ENCODE measurements at regions not wholly inside any gene's neighbourhood (a gene's known extent, or its start where the extent isn't known, plus 50 kb on each side); places are given as distances from the start of the nearest gene placed in this dataset.

DNA sequence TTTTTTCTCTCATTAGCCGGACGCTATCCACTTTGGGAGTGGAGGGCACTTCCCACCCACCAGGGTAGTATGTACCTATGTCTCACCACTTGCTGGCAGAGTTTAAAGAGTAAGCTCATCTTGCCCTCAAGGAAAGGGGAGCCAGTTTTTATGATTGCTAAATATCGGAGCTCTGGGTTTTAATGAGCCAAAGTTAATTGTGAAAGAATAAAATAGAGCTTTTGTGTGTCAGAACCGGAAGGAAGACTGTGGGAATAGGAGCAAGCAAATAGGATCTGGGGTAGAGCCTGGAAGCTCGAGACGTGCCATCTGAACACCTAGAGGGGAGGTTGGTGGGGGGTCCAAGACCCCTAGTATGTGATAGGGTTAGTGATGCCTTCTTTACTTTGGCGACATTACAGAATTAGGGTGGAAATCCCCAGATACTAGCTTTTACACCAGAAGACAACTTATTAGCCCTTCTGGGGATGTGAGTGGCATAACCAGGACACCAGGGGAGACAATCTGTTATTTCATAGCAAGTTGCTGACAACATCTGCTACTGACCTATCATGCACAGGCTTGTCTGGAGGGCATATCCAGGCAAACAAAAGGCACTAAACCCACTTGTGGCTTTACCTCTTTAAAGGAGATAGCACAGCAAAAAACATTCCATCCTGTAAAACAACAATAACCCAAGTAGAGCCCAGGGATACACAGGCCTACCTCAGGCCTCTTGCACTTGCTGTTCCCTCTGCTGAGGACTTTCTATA lies 333.8 kb downstream of the ZNF621 start:
- no peak for DNase-seq (ENCODE audit: low spot score)

DNA sequence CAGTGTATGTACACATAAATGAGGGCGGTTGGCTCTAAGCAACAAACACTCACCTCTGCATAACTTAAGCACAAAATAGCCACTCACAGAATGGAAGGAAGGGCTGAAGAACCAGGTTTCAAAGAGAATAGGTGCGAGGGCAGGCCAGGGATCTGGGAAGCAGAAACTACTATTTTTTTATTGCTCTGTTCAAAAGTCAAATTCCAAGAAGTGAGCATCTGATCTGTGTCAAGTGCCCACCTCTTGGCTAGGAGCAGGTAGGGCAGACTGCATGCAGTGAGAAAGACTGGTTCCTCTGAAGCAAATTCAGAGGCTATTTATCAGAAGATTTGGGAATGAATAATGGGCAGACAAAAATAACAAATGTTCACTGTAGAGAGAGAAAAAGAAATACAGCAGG lies 336.4 kb upstream of the CTNNB1 start:
- DNase-seq (ENCODE audit: low spot score) = no peak

DNA sequence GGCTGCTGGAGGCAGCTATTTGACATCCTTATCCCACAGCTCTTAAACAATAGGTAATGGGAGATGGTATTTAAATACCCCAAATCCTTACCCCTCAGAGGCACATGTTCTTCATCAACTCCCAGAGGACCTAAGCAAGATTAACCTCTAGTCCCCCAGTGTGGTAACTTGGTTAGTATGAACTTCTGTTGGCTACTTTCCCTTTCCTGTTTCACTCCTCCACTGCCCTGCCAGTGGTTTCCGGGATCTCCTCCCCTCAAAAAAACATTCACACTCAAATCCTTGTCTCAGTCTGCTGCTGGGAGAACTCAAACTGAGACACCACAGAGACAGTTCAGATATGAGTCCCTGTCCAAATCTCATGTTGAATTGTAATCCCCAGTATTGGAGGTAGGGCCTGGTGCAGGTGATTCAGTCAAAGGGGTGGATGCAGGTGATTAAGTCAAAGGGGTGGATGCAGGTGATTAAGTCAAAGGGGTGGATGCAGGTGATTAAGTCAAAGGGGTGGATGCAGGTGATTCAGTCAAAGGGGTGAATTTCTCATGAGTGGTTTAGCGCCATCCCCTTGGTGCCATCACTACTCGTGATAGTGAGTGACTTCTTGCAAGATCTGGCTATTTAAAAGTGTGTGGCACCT lies 335.0 kb upstream of the CTNNB1 start:
- no peak for DNase-seq (ENCODE audit: low spot score)

DNA sequence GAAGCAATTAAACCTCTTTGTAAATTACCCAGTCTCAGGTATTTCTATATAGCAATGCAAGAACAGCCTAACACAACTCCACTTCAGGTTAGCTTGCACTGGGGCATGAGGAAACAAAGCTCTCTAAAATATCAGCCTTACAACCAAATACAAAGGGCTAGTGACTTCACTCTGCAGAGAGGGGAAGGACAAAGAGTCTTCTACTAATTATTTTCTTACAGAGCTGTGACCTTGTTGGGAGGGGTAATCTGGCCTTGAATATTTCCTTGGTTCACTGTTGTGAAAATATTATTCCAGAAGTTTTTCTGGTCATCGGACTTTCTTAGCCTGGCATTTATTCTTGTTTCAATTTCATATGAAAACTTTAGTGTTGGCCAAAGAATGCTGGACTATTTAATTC lies 334.4 kb upstream of the CTNNB1 start:
- no peak for DNase-seq (ENCODE audit: low spot score)

DNA sequence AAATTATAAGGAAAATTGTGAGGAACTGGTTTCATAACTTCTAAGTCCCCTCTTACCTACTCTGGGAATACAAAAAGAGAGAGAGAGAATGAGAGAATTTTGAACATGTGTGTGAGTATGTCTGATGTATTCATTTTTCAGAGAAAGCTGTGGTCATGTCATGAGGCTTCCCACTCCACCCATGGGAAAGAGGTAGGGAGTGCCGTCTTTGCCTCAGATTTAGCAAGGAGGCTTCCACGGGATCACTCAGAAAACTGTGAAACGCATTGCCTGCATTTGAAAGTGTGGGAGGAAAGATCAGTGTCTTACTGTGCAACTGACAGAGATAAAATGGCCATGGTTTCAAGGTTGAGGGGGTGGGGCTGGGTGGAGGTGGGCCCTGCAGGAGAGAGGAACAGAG lies 331.5 kb upstream of the CTNNB1 start:
- no peak for DNase-seq (ENCODE audit: low spot score)

DNA sequence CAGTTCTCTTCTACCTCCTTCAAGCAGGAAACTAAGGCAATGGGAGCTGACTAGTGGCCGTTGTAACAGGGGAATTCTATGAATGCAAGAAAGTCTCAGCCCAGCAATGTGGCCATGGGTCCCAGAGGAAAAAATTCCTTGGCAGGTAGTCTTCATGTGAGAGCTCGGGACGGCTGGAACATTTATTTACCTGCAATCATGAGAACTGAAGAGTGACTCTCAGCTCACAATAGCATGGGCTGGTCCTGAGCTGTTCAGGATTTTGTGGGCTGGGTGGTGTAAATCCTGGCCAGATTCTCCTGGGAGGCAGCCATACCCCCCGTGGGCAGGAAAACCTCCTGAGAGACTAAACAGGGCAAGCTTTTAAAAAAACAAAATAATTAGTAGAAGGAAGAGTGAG lies 330.3 kb upstream of the CTNNB1 start:
- no peak for DNase-seq (ENCODE audit: low spot score)

DNA sequence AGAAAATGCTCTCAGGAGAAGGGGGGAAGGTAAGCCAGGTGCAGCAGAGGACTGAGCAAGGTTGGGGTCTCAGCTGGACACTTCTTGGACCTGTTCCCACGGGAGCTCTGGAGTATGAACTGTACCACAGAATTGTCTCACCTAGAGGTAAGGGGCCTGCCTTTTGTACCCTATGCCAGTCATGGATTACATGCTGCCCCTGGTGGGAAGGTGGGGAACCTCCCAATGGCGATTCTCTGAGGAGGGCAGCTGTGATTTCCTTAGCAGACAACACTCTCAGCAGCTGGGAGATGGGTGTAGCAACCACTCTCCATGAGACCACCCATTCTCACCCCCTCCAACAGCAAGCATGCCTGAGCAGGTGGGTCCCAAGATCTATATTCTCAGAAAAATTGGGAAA lies 329.4 kb upstream of the CTNNB1 start:
- DNase-seq (ENCODE audit: low spot score) = no peak

DNA sequence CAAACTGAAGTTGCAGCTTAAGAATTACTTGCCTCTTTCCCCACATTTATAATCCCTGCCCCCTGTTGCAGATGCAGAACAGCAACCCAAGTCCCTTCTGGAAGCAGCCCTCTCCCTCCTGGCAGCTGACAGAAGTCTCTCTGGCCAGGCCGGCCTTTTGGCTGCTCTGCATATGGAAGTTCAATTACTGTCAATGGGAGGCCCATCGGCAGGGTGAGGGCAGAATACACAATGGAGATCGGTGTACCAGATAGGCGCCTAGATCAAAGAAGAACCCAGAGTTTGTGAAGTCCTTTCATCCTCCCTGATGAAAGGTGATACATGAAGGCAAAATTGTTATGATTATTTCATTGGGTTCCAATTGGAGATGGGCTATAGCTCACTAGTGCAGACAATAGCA lies 327.9 kb upstream of the CTNNB1 start:
- DNase-seq (ENCODE audit: low spot score) = no peak

DNA sequence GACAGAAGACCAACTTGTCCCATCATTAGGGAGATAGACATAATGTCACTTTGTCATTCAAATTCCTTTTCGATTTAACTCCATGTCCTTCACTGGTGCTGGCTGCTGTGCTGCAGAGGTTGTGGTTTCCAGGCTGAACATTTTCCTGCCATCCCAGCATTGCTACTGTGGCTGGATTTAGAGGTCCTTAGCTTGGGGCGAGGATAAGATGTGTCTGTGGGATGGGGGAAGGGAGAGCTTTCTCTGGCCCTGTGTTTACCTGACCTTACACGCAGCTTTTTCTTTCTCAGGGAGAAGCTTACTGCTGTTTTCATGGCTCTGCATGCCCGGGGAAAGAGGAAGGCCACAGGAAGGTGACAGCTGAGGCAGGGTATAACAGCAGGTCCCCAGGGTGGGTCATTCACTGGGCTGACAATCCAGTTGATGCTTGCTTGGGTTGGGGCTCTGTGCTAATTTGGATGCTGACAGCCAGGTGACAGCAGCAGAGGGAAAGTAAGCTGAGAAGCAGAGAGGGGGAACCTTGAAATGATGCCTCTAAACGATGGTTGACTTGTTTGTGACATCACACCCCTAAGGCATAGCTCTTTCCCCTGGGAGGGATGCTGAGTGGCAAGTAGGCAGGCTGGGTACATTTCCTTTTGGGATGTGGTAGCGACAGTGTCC lies 326.9 kb upstream of the CTNNB1 start:
- DNase-seq (ENCODE audit: low spot score) = no peak

DNA sequence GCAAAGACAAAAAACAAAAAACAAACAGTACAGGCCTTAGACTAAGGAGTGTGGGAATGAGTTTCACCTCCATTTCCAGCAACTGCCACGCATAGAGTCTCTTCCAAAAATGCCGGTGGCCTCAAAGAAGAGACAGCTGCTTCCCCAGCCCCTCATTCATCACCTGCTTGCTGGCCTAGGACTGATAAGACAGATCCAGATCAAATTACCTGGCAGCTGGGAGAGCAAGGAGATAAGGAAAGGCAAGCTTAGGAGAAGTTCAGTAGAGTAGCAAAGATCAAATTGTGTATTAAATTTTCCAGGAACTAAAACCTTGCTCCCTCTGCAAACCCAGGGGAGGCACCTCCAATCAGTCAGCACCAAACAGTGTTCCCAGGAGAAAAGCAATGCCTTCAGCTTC lies 325.8 kb upstream of the CTNNB1 start:
- DNase-seq (ENCODE audit: low spot score) = no peak

DNA sequence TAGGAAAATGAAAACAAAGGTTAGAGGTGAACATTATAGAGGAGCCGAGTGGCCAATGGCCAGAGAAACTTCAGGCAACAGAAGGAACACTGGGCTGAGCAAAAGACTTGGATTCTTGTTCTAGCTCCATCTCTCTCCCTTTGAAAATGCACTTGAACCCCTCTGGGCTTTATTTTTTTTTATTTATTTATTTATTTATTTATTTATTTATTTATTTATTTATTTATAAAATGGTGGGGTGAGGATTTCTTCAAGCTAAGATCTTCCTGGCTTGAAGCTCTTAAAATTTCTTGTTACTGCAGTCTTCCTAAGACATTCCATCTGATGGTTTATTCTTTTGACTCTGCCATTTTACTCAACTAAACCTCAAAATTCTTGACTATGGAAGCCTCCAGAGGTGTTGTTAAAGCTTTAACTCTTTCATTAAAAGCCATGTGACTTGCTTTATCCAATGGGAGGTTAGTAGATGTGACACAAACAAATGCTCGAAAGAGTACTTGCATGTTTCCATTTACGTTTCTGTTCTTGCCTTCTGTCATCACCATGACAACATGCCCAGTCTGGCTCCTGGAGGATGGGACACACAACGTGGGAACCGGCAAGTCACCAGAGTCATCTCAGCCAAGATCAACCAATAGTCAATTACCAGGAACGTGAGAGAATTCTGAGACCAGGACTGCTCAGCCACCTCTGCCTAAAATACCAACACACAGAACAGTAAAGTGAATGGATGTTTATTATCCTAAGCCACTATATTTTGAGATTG lies 325.2 kb upstream of the CTNNB1 start:
- DNase-seq (ENCODE audit: low spot score) = no peak

DNA sequence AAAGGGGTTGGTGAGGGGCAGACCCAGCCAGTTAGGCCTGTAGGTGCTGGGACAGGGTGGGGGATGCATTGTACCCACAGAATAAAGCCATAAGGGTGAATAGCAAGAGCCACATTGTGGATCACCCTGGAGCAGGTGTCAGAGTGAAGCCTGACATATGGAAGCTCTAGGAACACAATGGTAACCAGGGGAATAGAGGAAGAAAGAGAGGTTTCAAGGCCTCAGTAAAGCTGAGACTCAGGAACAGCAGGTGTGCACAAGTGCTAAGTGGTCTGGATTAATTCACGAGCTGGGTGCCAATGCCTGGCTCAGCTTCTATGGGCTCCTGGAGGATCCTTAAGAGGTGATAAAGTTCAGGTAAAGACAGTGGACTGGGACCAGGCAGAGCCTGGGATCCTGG lies 323.7 kb upstream of the CTNNB1 start:
- no peak for DNase-seq (ENCODE audit: low spot score)

DNA sequence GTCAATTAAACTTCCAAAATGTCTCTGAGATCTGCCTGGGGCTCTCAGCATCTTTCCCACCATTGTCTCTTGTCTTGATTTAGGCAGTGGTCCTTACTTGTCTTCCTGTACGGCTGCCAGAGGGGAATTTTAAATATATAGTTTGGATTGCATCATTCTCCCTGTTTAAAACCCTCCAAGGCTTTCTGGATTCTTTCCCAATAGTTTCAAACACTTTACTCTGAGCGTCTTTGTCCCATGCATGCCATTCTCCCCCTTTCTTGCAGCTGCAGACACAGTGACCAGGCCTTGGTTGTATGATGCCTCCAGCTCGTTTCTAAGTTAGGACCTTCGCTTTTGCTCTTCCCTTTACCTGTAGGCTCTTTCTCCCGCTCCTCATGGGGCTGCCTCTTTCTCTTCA lies 323.3 kb upstream of the CTNNB1 start:
- no peak for DNase-seq (ENCODE audit: low spot score)

DNA sequence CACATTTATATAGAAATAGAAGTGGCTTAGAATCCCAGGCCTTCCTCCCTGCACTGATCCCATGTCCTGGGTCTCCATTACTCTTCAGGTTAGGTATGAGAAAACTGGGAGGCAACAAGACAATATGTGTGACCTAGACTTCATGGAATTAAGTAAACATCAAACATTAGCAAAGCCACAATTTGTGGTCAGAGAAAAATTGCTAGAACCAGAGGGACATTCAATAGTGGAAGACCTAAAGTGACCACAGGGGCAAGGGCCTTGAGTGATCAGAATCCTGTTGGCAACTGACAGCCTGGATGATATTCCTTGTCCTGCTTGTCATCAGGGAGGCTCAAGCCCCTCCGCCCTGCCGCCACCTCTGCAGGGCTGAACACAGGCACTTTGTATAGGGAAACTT lies 322.8 kb upstream of the CTNNB1 start:
- DNase-seq (ENCODE audit: low spot score) = no peak

DNA sequence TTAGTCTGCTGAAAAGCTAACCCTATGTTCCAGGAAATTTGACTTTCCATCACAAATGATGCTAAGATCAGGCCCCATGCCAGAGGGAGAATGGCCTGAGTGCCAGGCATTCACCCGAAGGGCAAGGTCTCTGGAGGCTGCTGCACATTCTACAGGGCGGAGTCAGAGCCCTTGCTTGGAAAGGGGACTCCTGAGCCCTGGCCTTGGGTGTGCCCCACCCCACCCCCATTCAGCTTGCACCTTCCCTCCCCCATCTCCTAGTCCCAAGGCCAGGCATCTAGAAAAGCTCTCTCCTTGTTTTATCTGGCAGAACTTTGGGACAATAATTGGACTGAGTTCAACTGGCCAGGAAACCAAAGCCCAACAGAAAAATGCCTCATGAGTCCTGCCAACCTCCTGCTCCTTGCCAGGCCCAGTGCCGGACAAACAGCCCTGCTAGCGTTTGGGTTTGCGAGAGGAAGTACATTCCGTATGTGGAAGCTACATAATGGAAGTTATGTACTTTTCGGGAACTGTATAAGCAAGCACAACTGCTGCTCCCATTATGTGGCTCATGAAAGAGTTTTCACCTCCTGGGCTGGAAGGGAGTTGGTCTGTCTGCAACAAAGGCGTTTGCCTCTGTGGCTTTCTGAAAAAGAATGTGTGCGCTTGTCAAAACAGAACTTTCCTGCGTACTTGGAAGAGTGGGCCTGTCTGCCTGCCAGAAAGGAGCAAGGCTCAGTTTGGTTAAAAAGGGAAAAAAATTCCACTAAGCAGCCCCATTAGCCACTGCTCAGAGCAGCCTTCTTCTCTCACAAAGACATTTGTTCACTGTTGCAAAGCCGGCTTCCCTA lies 321.5 kb upstream of the CTNNB1 start:
- no peak for DNase-seq (ENCODE audit: low spot score)

DNA sequence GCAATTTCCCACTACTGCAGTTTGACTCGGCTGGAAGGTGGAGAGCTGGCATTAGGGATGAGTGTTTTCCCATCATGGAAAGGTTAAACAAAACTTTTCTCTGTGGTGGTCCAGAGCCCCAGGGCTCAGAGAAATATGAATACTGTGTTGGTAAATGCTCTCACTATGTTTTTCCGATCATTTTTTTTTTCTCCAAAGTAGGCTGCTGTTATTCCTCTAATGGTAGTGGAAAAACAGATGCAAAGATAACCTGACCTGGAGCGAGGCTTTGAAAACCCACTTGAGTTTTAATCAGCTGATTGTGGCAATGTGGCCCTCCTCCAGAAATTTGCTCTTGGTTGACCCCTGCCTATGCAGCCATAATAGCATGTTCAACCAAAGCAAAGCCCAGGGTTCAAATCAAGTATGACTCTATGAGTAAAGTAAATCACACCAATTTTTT lies 320.8 kb upstream of the CTNNB1 start:
- DNase-seq (ENCODE audit: low spot score) = no peak

DNA sequence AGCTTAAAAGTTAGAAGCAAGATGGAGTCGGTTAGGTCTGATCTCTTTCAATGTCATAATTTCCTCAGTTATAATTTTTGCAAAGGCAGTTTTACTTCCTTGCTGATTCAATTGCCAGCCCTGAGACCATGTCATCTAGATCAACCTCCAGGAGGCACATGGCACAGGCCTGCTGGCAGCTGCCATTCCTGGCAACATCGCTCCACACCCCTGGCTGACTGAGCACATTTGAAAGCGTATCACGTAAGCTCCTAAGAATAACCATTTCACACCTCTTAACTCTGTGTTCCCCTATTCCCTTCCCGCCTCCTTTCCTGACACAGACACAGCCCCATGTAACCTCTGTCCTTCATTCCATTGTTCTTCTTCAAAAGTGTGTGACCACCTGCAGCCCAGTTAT lies 313.9 kb upstream of the CTNNB1 start:
- DNase-seq (ENCODE audit: low spot score) = no peak

DNA sequence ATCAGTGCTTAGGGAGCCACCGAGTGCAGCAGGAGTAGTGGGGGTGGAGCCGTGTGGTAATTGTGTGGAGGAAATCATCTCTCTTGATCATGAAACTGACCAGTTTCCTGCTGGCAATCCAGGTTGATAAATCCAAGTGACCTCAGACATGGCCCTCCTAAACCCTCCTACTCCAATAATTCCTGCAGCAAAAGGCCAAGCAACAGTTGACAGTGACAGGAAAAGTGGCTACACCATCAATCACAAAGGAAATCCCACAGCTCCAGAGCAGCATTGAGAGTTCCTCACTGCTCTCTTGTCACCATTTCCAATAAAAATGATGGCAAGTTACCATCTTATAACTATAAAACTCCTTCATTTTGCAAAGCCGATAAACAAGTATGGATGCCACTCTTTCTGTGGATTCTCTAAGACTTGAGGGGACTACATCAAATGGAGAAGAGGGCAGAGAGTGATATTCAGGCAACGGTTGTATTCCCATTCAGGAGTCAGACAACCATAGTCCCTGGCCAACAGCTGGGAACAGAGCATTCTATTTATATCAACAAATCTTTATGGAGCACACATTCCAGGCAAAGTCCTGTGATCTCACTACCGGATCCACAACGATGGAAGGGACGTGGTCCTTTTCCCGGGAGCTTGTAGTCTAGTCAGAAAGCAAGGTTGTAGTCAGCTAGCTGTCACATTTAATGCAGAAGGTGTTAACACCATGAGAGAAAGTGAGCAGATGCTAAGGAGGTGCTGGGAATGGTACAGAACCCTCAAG lies 312.5 kb upstream of the CTNNB1 start:
- no peak for DNase-seq (ENCODE audit: low spot score)

DNA sequence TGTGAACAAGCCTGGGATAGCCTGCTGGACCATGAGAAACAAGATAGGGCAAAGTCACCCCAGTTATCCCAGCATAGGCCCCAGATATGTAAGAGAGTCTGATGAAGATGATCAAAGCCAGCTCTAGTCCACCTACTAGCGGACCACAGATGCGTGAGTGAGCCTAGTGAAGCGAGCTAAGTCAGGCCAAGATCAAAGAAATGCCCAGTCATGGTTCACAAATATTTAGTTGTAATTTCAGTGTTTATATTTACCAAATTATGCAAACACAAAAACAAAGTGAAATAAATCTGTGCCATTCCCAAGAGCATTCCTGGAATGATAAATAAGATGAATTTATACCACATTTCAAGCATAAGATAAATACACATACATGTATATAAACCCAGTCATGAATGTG lies 308.1 kb upstream of the CTNNB1 start:
- DNase-seq (ENCODE audit: low spot score) = no peak

DNA sequence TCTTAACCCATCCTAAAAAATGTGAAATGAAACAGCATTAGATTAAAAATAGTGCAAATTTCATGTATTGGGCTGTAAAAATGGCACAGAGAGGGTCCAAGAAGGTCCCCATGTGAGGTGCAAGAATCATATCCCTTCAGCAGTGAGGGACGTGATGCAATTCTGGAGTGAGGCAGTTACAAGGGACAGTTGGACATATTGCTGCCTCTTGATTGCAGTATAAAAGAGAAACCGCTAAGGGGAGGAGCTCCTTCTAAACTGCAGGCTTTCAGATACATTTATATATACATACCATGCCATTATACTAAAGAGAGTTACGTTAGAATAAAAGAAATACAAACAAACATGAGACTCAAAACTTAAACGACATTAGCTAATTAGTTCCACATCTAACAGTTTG lies 304.2 kb upstream of the CTNNB1 start:
- DNase-seq (ENCODE audit: low spot score) = no peak

DNA sequence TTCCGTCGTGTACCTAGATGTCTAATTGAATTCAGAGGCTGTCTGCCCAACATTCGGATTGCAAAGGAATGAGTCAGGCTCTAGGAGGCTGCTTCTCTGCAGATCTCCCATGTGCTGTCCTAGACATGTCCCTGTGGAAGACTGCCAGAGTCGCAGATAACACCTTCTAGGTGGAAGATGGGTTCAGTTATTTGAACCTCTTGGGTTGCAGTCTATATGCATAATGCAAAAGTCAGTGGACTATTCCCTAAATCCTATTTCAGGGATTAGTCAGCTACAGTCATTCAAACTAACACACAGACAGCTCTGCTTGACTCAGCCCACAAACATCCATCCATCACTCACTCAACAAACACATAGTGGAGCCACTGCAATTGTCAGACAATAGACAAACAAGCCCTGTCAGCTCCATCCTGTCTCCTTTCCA lies 300.0 kb upstream of the CTNNB1 start:
- no peak for DNase-seq (ENCODE audit: low spot score)
